WTC11 (cell line): ENCODE measurements at regions not wholly inside any gene's neighbourhood (a gene's known extent, or its start where the extent isn't known, plus 50 kb on each side); places are given as distances from the start of the nearest gene placed in this dataset.

Source experiments
- CTCF ChIP-seq: fragments of 200-600 bp; IDR thresholded peaks from 2 replicates; pipeline ENCODE4 v1.8.0; 2022; ENCODE audit warnings: antibody characterized with exemption
- EMX1 ChIP-seq: fragments of 250-450 bp; sonication (Bioruptor Pico); IDR thresholded peaks from 2 replicates; pipeline ENCODE4 v1.8.0; 2021; ENCODE audit warnings: mild to moderate bottlenecking
- NR3C1 ChIP-seq: sonication (generic); formaldehyde crosslinking; conservative IDR thresholded peaks from 2 replicates; pipeline ENCODE4 v1.8.1; 2023; ENCODE audit warnings: low read depth, mild to moderate bottlenecking, missing genetic modification reagents
- PRRX2 ChIP-seq: fragments of 250-450 bp; sonication (Bioruptor Pico); IDR thresholded peaks from 2 replicates; pipeline ENCODE4 v1.8.0; 2021; ENCODE audit warnings: mild to moderate bottlenecking
- SP1 ChIP-seq: sonication (generic); formaldehyde crosslinking; conservative IDR thresholded peaks from 2 replicates; pipeline ENCODE4 v1.8.1; 2022; ENCODE audit warnings: missing genetic modification reagents
- TCF7 ChIP-seq: sonication (generic); formaldehyde crosslinking; IDR thresholded peaks from 2 replicates; pipeline ENCODE4 v1.8.0; 2022; ENCODE audit warnings: mild to moderate bottlenecking, low read depth, missing genetic modification reagents, moderate library complexity
- ZNF416 ChIP-seq: fragments of 250-450 bp; sonication (Bioruptor Pico); IDR thresholded peaks from 2 replicates; pipeline ENCODE4 v1.9.0; 2021; ENCODE audit warnings: mild to moderate bottlenecking, inconsistent platforms

GRCh38 chr12:94078736-94079509 lies 69.5 kb upstream of the PLXNC1 start:
- TF ChIP-seq SP1 (CRISPR knock-in tag) = no peak
- no peak for TF ChIP-seq TCF7
- no peak for TF ChIP-seq EMX1 (CRISPR knock-in tag)
- TF ChIP-seq CTCF = no peak
- TF ChIP-seq ZNF416 = no peak
- no peak for TF ChIP-seq PRRX2 (CRISPR knock-in tag)
- no peak for TF ChIP-seq NR3C1
